MM.1S (cell line): ENCODE measurements at regions not wholly inside any gene's neighbourhood (a gene's known extent, or its start where the extent isn't known, plus 50 kb on each side); places are given as distances from the start of the nearest gene placed in this dataset.

Experiments used
- DNase-seq: peaks from one replicate; pipeline ENCODE4 v3.0.0-alpha.2; 2015
- H2AFZ ChIP-seq: fragments of 300-600 bp; sonication (generic); 2 replicates; pipeline ENCODE4 v1.6.0; 2016; ENCODE audit warnings: antibody characterized with exemption, low read length
- H3F3A ChIP-seq: fragments of 300-600 bp; sonication (generic); 2 replicates; pipeline ENCODE4 v1.6.1; 2016; ENCODE audit warnings: mild to moderate bottlenecking, antibody characterized with exemption, low read length, moderate library complexity, mixed read lengths; ENCODE audit not compliant: insufficient read depth
- H3K27ac ChIP-seq: fragments of 300-600 bp; sonication (generic); 2 replicates; pipeline ENCODE4 v1.5.1; 2016; ENCODE audit warnings: mild to moderate bottlenecking, low read length
- H3K27me3 ChIP-seq: fragments of 300-600 bp; sonication (generic); replicated peaks from 2 replicates; pipeline ENCODE4 v1.6.0; 2016; ENCODE audit warnings: low read length; ENCODE audit not compliant: insufficient read depth
- H3K36me3 ChIP-seq: fragments of 300-600 bp; sonication (generic); replicated peaks from 2 replicates; pipeline ENCODE4 v1.6.1; 2016; ENCODE audit warnings: mild to moderate bottlenecking, low read length, mixed read lengths; ENCODE audit not compliant: insufficient read depth
- H3K4me1 ChIP-seq: fragments of 300-600 bp; sonication (generic); 2 replicates; pipeline ENCODE4 v1.6.1; 2016; ENCODE audit warnings: low read length, mixed read lengths
- H3K4me2 ChIP-seq: fragments of 300-600 bp; sonication (generic); 2 replicates; pipeline ENCODE4 v1.6.0; 2016; ENCODE audit warnings: low read depth, low read length
- H3K4me3 ChIP-seq: fragments of 300-600 bp; sonication (generic); 2 replicates; pipeline ENCODE4 v1.5.1; 2016; ENCODE audit warnings: low read length, mixed read lengths
- H3K79me2 ChIP-seq: fragments of 300-600 bp; sonication (generic); 2 replicates; pipeline ENCODE4 v1.6.1; 2016; ENCODE audit warnings: mixed run types, low read length, mixed read lengths
- H3K9ac ChIP-seq: fragments of 300-600 bp; sonication (generic); 2 replicates; pipeline ENCODE4 v1.6.1; 2016; ENCODE audit warnings: low read length, mixed read lengths
- H3K9me2 ChIP-seq: fragments of 300-600 bp; sonication (generic); replicated peaks from 2 replicates; pipeline ENCODE4 v1.6.1; 2016; ENCODE audit warnings: mild to moderate bottlenecking, low read length, mixed read lengths; ENCODE audit not compliant: insufficient read depth
- H3K9me3 ChIP-seq: fragments of 300-600 bp; sonication (generic); replicated peaks from 2 replicates; pipeline ENCODE4 v1.6.1; 2016; ENCODE audit warnings: mild to moderate bottlenecking, low read length, mixed read lengths; ENCODE audit not compliant: insufficient read depth
- H4K20me1 ChIP-seq: fragments of 300-600 bp; sonication (generic); 2 replicates; pipeline ENCODE4 v1.6.1; 2016; ENCODE audit warnings: mild to moderate bottlenecking, low read length, moderate library complexity, mixed read lengths; ENCODE audit not compliant: insufficient read depth
- CTCF ChIP-seq: fragments of 300-600 bp; sonication (generic); IDR thresholded peaks from 2 replicates; pipeline ENCODE4 v1.5.1; 2016; ENCODE audit warnings: antibody characterized with exemption, low read length, mixed read lengths
- EZH2 ChIP-seq: fragments of 300-600 bp; sonication (generic); optimal IDR thresholded peaks from 2 replicates; pipeline ENCODE3; 2017; ENCODE audit warnings: low read depth, mild to moderate bottlenecking, antibody characterized with exemption, low read length, mixed read lengths
- EZH2phosphoT487 ChIP-seq: fragments of 300-600 bp; sonication (generic); IDR thresholded peaks from 2 replicates; pipeline ENCODE4 v1.6.1; 2018; ENCODE audit warnings: antibody characterized with exemption, low read length

GRCh38 chr14:104296388-104297312, 158.3 kb downstream of the KIF26A start:
- Histone ChIP-seq H3K4me1 (no peaks in the 10 kb centered on the region), H3K4me2 (no peak overlapping the region), H3K9me3 (no peaks in the 10 kb centered on the region), H3K36me3 (no peaks in the 10 kb centered on the region), H4K20me1 (no peaks in the 10 kb centered on the region), H3K9me2 (no peaks in the 10 kb centered on the region), H3K9ac (no peak overlapping the region), H3K4me3 (no peak overlapping the region), H2AFZ (no peak overlapping the region), H3K79me2 (no peaks in the 10 kb centered on the region), H3K27me3 (peaks cover 23% of the 10 kb centered on the region), H3F3A (no peaks in the 10 kb centered on the region), H3K27ac (no peak overlapping the region)
- no peak for TF ChIP-seq EZH2phosphoT487
- TF ChIP-seq EZH2: no peak
- TF ChIP-seq CTCF: no peak
- no peak for DNase-seq

- no peak overlapping the region for H3K9ac ChIP-seq
- H3K4me1 ChIP-seq: no peaks in the 10 kb centered on the region
- TF ChIP-seq EZH2phosphoT487 (no peak), EZH2 (no peak), CTCF (no peak)
- no peaks in the 10 kb centered on the region for H3F3A ChIP-seq
- no peak overlapping the region for H3K4me3 ChIP-seq
- no peak overlapping the region for H3K4me2 ChIP-seq
- no peaks in the 10 kb centered on the region for H3K36me3 ChIP-seq
- H3K27ac ChIP-seq: no peak overlapping the region
- no peaks in the 10 kb centered on the region for H4K20me1 ChIP-seq
- H3K9me3 ChIP-seq: no peaks in the 10 kb centered on the region
- peaks cover 27% of the 10 kb centered on the region for H3K27me3 ChIP-seq
- H3K79me2 ChIP-seq: no peaks in the 10 kb centered on the region
- no peaks in the 10 kb centered on the region for H3K9me2 ChIP-seq
- no peak overlapping the region for H2AFZ ChIP-seq
- no peak for DNase-seq
Observed at GRCh38 chr14:104297313-104297704, 158.9 kb downstream of the KIF26A start.

- H3K9me3 ChIP-seq: no peaks in the 10 kb centered on the region
- H4K20me1 ChIP-seq: no peaks in the 10 kb centered on the region
- H3K9me2 ChIP-seq: no peaks in the 10 kb centered on the region
- no peak overlapping the region for H3K4me2 ChIP-seq
- no peaks in the 10 kb centered on the region for H3K79me2 ChIP-seq
- no peak overlapping the region for H2AFZ ChIP-seq
- peaks cover 33% of the 10 kb centered on the region for H3K27me3 ChIP-seq
- no peak overlapping the region for H3K27ac ChIP-seq
- H3K9ac ChIP-seq: no peak overlapping the region
- no peak for DNase-seq
- no peak overlapping the region for H3K4me3 ChIP-seq
- H3K4me1 ChIP-seq: no peaks in the 10 kb centered on the region
- H3K36me3 ChIP-seq: no peaks in the 10 kb centered on the region
- TF ChIP-seq CTCF (no peak), EZH2phosphoT487 (no peak), EZH2 (no peak)
- H3F3A ChIP-seq: no peaks in the 10 kb centered on the region
Observed at GRCh38 chr14:104297721-104298401, 159.5 kb downstream of the KIF26A start.
